HG03095 (cell line): ENCODE measurements at regions not wholly inside any gene's neighbourhood (a gene's known extent, or its start where the extent isn't known, plus 50 kb on each side); places are given as distances from the start of the nearest gene placed in this dataset.
A peak's percentile ranks its signal among the peaks of the same experiment; 100 is the strongest.

Source experiments
- ATAC-seq: cut with Tn5 transposase; IDR thresholded peaks from one replicate; pipeline ENCODE4 v1.9.1; 2021; ENCODE audit warnings: moderate library complexity; ENCODE audit not compliant: unreplicated experiment

DNA sequence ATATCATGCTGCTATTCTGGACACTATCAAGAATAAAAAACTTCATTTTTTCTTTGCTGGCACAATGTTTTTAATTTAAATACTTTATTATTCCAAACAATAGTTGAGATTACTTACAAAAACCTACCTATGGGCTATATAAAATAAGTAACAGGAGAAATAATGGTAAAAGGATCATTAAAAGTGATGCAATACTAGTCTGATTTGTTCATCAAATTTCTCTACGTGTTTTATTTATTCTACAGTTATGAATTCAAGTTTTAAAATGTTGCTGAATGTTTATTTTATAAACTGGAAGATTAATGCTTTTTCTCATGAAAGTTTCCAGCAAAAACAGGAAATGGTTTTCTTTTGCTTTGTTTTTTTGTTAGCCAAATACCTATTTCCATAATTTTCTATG lies 662.4 kb upstream of the BRINP3 start:
- ATAC-seq = no peak

DNA sequence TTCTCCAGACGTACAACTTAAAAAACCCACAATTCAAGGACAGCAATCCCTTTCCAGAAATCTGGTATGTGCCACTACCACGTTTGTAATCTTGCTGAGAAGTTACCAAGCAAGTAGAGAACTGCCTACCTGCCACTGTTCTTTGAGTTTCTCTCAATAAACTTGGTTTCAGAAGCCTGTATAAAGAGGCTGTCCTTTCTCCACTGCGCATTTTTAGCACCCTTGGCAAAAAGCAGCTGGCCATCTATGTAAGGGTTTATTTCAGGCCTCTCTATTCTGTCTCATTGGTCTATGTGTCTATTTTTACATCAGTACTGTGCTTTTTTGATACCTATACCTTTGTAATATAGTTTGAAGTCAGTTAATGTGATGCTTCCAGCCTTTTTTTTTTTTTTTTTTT lies 665.1 kb upstream of the BRINP3 start:
- ATAC-seq = no peak

DNA sequence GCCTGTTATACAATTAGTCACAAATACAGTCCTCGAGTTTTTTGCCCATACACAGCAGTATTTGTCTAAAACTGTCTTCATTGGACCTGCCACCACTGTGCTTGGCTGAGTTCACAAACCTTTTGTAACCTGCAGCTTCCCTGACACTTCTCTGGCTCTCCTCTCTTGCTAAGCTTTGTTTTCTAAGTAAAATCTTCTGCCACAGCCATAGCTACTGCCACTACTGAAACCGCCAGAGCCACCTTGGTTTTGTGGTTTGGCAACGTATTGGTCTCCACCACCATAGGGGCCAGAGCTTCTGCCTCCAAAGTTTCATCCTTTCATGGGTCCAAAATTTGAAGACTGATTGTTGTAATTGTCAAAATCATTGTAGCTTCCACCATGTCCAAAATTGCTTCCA lies 668.2 kb upstream of the BRINP3 start:
- no peak for ATAC-seq

DNA sequence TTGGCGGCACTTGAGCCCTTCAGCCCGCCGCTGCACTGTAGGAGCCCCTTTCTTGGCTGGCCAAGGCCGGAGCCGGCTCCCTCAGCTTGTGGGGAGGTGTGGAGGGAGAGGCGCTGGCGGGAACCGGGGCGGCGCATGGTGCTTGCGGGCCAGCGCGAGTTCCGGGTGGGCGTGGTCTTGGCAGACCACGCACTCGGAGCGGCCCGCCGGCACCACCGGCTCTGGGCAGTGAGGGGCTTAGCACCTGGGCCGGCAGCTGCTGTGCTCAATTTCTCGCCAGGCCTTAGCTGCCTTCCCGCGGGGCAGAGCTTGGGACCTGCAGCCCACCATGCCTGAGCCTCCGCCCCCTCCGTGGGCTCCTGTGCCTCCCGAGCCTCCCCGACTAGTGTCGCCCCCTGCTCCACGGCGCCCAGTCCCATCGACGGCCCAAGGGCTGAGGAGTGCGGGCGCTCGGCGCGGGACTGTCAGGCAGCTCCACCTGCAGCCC lies 673.7 kb upstream of the BRINP3 start:
- no peak for ATAC-seq

DNA sequence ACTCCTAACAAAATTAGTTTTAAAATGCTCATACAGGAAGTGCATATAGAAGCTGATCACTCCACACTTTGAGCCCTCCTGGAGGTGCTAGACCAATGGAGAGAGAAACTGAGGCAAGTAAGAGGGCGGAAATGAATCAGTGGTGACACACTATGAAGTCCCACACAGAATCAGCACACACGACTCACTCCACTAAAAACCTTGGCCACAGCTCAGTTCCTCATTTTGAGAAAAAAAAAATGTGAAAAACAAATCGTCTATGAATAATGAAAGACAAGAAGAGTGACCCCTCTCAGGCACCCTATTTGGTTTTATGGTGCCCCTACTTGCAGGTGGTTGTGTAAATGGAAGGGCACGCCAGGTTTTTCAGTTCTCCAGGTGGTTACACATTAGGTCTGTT lies 675.1 kb upstream of the BRINP3 start:
- ATAC-seq = peak; percentile 49

DNA sequence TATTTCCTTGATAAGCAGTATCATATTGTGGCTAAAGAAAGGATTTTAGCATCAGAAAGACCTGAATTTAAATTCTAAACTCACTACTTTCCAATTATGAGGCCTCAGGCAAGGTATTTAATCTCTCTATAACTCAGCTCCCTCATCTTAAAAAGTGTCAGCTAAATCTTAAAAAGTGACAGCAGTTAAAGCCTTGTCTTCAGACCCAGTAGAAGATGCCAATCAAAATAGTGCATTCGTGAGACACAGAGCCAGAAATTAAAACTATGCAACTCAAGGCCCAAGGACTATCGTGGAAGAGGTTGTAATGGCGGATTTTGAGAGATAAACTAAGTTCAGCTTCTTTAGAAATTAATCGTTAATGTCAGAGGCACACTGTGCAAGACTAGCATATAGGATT lies 677.5 kb upstream of the BRINP3 start:
- no peak for ATAC-seq

DNA sequence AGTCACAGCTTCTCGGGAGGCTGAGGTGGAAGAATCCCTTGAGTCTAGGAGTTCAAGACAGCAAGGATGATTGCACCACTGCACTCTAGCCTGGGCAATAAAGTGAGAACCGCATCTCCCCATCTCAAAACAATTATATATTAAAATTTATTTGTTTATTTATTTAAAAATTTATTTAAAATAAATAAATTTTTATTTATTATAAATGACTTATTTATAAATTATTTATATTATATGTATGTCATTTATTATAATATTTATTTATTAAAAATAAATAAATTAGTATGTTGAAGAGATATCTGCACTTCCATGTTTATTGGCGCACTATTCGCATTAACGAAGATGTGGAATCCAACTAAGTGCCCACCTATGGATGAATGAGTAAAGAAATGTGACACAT lies 683.2 kb upstream of the BRINP3 start:
- no peak for ATAC-seq

DNA sequence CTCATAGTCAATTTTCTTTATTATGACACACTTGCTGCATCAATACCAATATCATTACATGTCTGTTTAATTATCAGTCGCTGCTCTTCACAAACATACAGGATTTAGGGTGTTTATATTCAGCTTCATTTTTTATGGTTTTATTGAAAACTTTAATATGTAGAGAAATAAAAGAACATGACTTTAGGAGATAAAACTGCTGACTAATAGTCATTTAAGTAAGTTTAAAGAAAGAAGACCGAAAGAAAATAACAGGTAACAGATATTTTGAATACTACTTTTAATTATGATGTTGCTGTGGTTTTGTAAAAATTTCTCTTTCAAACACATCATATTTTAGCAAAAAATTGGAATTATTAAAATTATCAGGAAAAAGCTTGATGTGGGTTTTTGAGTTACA lies 685.1 kb upstream of the BRINP3 start:
- no peak for ATAC-seq

DNA sequence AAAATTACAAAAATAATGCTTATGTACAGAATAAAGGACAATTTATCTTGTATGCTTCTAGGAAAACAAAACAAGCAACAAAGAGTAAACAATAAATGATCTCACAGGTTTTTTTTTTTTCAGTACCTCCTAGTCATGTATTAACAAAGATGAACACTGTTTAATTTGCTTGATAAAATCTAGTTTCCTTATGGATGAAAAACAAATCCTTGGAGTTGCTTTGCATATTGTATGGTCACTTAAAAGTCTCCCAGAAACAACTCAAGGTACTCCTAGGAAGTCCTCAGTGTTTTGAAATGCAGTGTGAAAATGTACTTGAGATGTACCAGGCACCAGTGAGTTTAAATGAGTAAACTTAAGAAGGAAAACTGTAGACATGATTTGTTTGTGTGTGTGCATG lies 686.0 kb upstream of the BRINP3 start:
- no peak for ATAC-seq

DNA sequence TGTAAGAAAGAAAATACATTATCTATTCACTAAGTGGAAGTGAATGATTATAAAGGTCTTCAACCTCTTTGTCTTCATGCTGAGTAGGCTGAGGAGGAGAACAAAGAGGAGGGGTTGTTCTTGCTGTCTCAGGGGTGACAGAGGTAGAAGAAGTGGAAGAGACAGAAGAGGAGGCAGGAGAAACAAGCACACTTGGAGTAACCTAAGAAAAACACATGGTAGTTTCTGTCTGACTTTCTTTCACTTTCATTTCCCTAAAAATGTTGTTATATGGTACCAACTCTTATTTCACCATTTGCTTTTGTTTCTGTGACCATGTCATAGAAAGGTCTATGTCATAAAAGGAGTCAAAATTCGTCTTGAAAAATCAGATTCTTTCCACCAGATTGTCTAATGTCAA lies 696.6 kb upstream of the BRINP3 start:
- ATAC-seq = peak; percentile 98

DNA sequence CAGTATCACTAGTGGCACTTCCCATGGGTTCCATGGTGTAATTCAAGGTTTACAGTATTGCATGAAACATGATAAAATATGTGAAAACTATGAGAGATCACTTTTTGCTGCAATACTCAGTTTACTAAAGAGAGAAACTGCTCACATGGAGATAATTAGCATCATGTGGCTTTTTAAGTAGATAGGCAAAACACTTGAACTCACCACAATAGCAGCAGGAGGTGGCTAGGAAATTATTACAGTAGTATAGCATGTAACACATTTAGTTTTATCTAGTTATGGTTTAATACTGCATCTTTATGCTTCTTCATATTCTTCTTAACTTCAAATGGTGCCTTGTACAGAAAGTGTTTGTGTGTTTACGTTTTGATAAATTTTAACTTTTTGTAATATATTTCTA lies 698.5 kb upstream of the BRINP3 start:
- no peak for ATAC-seq

DNA sequence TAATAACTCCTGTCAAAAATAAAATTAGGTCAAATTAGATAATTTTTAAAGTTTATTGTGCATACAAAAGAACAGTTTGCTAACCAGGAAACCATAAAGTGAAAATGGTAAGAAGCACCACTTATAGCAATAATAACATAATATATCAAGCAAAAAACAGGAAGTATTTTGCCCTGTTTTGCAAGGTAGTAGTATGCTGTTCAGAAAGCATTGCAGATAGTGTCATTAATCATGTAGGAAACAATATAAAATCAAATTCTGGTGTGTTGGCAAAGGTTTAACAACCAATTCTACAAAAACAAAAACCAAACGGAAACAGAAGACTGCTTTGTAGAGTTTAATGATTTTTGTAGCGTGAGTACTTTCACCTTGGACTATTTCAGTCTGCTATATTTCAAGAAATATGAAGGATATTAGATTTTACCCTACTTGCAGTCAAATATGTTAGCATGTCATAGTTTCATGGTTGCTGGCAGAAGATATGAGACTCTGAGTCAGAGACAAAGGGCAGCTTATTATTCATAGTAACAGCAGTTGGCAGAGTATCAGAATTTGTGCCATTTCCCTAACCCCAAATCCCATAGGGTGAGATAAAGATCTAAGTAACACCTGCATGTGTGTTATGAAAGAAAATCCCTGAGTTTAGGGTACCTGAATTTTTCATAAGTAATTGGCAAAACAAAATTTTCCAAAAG lies 729.0 kb upstream of the BRINP3 start:
- ATAC-seq = no peak

DNA sequence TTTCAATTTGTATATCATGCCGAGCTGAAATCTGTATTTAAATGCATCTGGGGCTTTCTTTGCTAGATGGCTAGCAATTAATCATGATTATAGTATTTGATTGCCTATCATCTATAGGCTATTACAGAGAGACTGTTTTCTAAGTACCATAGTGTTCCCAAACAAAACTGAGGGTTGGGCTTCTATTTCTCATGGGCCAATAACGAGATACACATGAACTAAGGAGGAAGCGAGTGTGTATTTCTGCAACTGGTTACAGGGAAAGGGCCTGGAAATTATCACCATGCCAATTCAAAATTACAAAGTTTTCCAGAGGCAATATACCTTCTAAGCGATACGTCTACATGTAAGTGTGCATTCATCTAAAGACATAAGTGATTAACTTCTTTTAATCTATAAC lies 744.5 kb upstream of the BRINP3 start:
- ATAC-seq = no peak

DNA sequence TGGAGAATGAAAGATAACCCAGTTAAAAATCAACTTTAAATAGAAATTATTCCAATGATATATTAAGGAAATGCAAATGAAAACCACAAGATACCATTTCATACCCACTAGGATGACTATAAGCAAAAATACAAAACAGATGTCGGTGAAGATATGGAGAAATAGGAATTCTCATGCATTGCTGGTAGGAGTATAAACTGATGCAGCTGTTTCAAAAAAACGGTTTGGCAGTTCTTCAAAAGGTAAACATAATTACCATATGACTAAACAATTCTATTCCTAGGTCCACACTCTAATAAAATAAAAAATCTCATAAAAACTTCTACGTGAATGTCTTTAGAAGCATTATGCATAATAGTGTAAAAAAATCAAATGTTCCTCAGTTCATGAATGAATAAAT lies 763.3 kb upstream of the BRINP3 start:
- ATAC-seq = no peak

DNA sequence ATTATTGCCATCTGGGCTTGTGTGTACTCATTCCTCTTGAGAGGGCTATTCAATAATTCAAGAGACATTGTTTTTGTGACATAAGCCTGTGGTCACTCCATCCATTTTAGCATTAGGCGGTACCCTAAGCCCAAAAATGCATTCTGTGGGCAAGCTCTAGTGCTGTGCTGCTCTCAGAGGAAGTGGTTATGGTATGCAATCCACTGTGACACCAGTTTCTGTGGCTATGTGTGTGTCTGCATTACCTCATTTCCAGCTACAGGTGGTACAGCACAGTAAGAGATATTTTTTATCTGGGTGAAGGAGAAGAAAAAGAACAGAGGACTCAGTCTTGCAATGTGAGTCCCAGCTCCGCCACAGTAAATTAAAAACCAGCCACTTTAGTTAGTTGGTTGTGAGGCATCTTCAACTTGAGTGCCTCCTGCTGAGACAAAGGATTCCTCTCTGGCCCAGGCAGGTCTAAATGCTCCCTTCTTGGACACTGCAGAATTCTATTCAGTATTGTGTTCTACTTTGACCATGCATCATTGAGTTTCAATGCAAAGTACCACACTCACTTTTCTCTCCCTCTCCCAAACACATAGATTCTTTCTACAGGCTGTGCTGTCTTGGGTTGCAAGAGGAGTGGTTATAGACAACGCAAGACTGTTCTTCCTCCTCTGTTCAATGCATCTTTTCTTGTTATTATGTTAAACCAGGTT lies 777.8 kb upstream of the BRINP3 start:
- peak; percentile 69 for ATAC-seq

DNA sequence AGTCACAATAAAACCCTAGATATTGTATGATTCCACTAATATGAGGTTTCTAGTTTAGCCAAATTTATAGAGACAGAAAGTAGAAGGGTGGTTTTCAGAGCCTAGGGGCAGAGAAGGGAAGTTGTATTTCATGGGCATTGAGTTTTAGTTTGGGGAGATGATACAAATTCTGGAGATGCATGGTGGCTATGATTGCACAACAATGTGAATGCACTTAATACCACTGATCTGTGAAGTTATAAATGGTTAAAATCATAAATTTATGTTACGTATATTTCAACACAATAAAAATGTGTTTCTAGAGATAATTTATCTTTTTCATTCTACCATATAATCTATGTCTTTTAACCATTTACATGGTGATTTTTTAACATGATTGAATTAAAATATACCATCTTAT lies 779.3 kb upstream of the BRINP3 start:
- ATAC-seq = no peak

DNA sequence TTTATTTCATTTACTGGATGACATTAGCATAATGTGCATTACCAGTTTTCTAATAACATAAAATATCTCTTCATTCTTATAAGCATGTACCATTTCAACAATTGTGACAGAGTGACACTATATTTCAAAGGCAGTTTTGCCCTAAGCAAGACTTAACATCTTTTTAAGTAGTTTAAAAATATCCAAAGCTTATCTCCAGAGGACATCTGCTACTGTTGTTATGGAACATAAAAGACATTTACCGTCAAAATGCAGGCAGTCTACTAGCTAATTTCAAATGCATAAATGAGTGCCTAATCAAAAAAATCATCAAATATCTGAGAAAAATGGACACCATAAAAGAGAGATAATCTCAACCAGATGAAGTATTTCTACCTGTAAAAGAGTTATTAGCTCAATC lies 782.4 kb upstream of the BRINP3 start:
- no peak for ATAC-seq

DNA sequence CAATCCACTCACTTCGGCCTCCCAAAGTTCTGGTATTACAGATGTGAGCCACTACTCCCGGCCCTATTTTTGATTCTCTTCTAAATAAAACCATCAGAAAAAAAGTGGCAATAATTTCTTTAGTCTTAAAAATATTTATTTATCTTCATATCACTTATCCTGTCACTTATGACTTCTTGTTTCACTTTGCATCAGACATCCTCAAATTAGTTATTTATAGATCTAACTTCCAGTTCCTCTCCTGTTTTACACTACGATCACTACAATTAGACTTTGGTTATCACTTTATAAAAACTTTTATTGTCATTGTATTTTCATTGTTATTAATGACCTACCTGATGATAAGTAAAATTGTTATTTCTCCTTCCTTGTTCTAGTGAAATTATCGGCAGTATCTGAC lies 783.4 kb upstream of the BRINP3 start:
- ATAC-seq = no peak

DNA sequence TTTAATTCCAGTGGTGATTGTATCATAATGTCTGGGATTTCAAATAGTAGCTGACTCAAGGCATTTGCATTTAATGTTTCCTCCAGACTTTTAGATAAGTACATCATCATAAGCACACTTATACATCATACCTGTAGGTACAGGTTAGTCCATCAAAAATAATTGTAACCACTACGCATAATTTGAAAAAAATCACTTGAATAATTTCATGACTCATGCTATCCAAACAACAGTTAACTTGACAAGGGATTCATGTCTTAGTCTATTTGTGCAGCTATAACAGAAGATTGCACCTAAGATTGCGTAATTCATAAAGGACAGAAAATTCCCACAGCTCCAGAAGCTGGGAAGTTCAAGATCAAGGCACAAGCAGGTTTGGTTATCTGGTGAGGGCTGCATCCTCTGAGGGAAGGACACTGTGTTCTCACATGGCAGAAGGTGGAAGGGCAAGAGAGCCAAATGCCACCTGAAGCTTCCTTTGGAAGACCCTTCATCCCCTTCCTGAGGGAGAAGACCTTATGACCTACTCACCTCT lies 801.7 kb upstream of the BRINP3 start:
- ATAC-seq = no peak

DNA sequence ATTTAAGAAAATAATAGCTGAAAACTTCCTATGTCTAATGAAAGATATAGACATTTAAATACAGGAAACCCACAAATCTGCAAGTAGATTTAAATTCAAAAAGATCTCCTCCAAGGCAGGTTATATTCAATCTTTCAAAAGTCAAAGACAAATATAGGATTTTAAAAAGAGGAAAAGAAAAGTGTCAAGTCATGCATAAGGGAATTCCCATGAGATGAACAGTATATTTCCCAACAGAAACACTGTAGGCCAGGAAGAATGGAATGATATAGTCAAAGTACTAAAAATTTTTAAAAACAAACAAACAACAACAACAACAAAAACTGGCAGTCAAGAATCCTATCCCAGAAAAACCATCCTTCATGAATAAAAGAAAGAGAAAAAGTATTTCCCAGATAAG lies 806.5 kb upstream of the BRINP3 start:
- ATAC-seq = no peak

DNA sequence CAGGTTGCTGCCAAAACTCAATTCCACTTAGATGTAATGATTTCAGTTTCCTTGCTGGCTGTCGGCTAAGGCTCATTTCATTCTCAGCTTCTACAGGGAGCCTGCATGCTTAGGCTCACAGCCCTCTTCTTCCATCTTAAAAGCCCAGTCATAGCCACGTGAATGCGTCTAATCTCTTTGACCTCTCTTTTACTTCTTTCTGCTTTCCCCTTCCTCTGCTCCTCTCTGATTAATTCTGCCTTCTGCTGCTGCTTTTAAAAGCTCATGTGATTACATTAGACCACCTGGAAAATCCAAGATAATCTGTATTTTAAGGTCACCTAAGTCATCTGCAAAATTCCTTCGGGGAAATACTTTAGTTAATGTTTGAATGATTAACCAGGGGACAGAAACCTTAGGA lies 812.8 kb upstream of the BRINP3 start:
- ATAC-seq = no peak

DNA sequence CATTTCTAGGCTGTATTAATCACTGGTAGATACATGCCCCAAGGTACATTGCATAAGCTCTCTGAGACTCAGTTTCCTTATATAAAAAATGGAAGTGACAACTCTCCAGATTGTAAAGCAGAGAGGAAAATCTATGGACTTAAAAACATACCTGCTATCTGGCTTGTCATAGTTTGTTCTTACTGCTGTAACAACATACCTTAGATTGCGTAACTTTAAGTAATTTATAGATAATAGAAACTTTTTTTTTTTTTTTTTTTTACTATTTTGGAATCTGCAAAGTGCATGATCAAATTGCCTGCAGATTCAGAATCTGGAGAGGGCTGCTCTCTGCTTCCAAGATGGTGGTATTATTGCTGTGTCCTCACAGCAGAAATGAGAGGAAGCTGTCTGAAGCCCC lies 827.7 kb upstream of the BRINP3 start:
- ATAC-seq = no peak

DNA sequence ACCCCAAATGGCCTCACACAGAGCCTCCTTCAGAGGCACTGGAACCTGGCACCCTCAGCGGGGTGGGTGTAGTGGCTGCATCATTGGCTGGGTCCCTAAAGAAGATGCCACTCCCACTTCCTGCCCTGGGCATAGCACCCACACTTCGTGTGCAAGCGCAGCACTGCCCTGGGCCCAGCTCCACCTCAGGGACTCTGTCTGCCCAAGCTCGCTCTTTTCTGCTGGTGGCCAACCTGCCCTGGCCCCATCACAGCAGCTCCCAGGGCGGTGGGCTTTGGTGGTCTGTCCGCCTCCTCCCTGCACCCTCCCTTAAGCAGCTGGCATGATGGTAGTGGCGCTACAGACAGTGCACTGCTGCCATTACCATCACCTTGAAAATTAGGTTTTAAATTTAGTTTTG lies 829.3 kb upstream of the BRINP3 start:
- ATAC-seq = no peak
